Panc1 (cell line): ENCODE measurements at regions not wholly inside any gene's neighbourhood (a gene's known extent, or its start where the extent isn't known, plus 50 kb on each side); places are given as distances from the start of the nearest gene placed in this dataset.

Source experiments
- CTCF ChIP-seq: fragments of 450-650 bp; IDR thresholded peaks from 2 replicates; pipeline ENCODE4 v1.5.1; 2017; ENCODE audit warnings: mild to moderate bottlenecking
- REST ChIP-seq, 2 experiments: IDR thresholded peaks; 2 replicates each; pipeline ENCODE4 v1.6.1; 2011 to 2012; ENCODE audit warnings: low read depth in 2 of 2, control low read depth in 1 of 2, low read length in 1 of 2, mild to moderate bottlenecking in 1 of 2, moderate library complexity in 1 of 2; ENCODE audit not compliant: insufficient read depth in 1 of 2
- SIN3A ChIP-seq: IDR thresholded peaks from 2 replicates; pipeline ENCODE4 v1.6.1; 2012; ENCODE audit warnings: low read depth, mild to moderate bottlenecking, low read length, moderate library complexity, borderline replicate concordance; ENCODE audit not compliant: insufficient read depth

GRCh38 chr18:66735933-66736332, 132.0 kb upstream of the CDH19 start:
- TF ChIP-seq CTCF (no peak), REST (IDR thresholded peaks at IDR 0.05; ENCODE audit: insufficient read depth in 1 of 2, low read depth in 2 of 2, low read length in 1 of 2) (no peak), SIN3A (no peak)
